ENCODE measurements at regions not wholly inside any gene's neighbourhood (a gene's known extent, or its start where the extent isn't known, plus 50 kb on each side); places are given as distances from the start of the nearest gene placed in this dataset.

DNA sequence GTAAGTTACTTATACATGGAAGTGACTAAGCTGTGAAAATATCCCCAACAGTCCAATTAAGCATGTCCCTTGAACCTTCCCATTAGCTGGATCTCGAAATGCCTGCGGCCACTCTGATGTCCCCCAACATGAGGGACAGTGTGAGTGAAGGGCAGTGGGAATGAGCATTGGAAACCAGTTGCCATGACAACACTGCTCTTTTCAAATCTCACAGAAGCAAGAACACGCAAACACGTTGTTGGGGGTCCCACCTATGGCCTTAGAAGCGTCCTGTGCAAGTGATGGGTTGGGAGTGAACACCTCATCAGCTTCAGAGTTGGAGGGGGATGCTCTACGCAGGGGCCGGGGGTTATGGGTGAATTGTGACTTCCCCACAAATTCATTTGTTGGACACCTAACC is 205.9 kb downstream of the NXNL2 start:
- 87% methylated on average over 7 of the region's 7 CpGs for WGBS
- Histone ChIP-seq H3K4me3 (no peak overlapping the region), H3K4me1 (peaks cover 22% of the 10 kb centered on the region), H3K36me3 (no peaks in the 10 kb centered on the region), H3K27me3 (no peaks in the 10 kb centered on the region), H3K27ac (no peak overlapping the region), H3K9me3 (no peaks in the 10 kb centered on the region)
- TF ChIP-seq POLR2AphosphoS5 (IDR thresholded peaks at IDR 0.05) (no peak), EP300 (IDR thresholded peaks at IDR 0.05) (no peak), POLR2A (IDR thresholded peaks at IDR 0.05) (no peak)
- TF ChIP-seq, protein P1, sequence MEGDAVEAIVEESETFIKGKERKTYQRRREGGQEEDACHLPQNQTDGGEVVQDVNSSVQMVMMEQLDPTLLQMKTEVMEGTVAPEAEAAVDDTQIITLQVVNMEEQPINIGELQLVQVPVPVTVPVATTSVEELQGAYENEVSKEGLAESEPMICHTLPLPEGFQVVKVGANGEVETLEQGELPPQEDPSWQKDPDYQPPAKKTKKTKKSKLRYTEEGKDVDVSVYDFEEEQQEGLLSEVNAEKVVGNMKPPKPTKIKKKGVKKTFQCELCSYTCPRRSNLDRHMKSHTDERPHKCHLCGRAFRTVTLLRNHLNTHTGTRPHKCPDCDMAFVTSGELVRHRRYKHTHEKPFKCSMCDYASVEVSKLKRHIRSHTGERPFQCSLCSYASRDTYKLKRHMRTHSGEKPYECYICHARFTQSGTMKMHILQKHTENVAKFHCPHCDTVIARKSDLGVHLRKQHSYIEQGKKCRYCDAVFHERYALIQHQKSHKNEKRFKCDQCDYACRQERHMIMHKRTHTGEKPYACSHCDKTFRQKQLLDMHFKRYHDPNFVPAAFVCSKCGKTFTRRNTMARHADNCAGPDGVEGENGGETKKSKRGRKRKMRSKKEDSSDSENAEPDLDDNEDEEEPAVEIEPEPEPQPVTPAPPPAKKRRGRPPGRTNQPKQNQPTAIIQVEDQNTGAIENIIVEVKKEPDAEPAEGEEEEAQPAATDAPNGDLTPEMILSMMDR (IDR thresholded peaks at IDR 0.05): no peak
- no peak for DNase-seq (ENCODE audit: low spot score in 2 of 2)

DNA sequence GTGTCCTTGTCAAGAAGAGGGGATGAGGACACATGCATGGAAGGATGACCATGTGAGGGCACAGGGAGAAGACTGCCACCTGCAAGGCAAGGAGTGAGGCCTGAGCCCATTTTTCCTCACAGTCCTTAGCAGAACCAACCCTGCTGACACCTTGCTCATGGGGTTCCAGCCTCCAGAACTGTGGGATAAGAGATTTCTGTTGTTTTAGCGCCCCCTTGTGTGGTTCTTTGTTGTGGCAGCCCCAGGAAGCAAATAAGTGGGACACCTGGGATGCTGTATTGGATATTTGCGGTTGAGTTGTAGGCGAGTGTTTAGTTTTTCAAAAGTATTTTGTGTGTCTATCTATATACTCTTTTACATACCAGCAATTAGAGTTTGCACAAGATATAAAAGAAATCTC is 206.4 kb downstream of the NXNL2 start:
- no peak for DNase-seq (ENCODE audit: low spot score in 2 of 2)
- Histone ChIP-seq H3K4me1 (peaks cover 22% of the 10 kb centered on the region), H3K27me3 (no peaks in the 10 kb centered on the region), H3K36me3 (no peaks in the 10 kb centered on the region), H3K9me3 (no peaks in the 10 kb centered on the region), H3K27ac (no peak overlapping the region), H3K4me3 (no peak overlapping the region)
- 65% methylated on average over 3 of the region's 3 CpGs for WGBS
- TF ChIP-seq POLR2A (IDR thresholded peaks at IDR 0.05) (no peak), EP300 (IDR thresholded peaks at IDR 0.05) (no peak), POLR2AphosphoS5 (IDR thresholded peaks at IDR 0.05) (no peak)
- TF ChIP-seq, protein P1 (IDR thresholded peaks at IDR 0.05): no peak

DNA sequence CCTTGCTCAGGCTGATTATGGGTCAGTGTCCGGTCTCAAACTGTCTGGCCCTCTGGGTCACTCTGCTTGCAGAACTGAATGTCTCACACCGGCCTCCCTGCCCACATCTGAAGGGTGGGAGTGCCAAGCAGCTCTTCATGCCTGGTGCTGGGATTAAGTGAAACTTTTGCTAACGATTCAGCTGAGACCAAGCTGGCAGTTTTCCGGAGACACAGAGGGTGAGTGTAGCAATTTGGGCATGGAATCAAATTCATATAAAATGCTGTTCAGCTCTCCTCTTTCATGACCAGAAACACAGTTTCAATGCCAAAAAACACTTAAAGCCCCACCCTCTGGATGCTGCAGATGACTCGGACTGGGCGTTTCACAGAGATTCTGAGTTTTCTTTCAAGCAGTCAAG is 207.5 kb downstream of the NXNL2 start:
- Histone ChIP-seq H3K4me3 (no peak overlapping the region), H3K9me3 (no peaks in the 10 kb centered on the region), H3K27me3 (no peaks in the 10 kb centered on the region), H3K4me1 (peaks cover 32% of the 10 kb centered on the region), H3K36me3 (no peaks in the 10 kb centered on the region), H3K27ac (no peak overlapping the region)
- 29% methylated on average over 6 of the region's 6 CpGs for WGBS
- no peak for DNase-seq (ENCODE audit: low spot score in 2 of 2)
- TF ChIP-seq POLR2AphosphoS5 (IDR thresholded peaks at IDR 0.05): no peak
- TF ChIP-seq EP300 (IDR thresholded peaks at IDR 0.05): no peak
- TF ChIP-seq, protein P1 (IDR thresholded peaks at IDR 0.05): no peak
- TF ChIP-seq POLR2A (IDR thresholded peaks at IDR 0.05): no peak

DNA sequence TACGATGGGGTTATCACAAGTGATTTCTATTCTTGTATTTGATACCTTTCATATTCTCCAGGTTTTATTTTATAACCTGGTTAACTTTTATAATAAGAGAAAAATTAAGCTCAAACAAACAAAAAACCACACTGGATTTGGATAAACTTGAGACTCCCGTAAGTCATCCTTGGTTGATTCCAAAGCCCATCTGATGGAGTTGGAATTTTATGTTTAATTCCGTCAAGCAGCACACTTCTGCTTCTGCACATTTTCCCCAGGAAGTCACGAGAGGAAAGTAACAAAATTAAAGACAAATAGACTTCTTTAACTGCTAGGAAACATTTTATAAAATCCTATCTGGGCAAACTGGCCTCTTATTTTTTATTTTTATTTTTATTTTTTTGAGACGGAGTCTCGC is 207.9 kb downstream of the NXNL2 start:
- H3K27ac ChIP-seq: no peak overlapping the region

DNA sequence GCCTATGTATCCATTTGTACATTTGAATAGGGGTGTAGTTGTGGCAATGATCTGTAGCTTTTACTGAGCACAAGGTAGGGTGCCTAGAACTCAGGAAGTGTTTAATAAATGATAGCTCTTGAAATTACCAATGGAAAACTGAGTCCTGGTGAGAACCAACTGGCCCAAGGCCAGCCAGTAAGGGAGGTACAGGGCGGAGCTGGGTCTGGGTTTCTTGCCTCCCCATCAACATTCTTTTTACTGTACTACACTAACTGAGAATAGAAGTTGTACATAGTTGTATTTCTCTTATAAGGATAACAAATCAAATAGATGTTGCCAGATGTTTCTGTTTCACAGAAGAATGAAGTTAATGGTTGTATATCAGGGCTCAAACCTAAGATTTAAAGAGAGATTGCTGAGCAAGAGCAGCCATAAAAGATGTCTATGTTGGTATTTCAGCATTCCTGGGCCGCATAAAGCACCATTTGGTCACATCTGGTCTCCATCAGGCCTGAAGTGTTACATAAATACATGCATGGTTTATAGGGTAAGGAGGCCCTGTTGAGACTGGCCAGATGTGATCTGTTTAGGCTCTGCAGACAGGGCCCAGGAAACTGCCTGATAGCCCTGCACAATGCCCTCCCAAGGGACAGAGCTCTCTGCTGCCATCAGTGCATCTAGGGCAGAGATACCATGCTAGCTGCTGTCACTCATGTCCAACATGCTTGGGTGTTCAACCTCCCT is 210.5 kb downstream of the NXNL2 start:
- Histone ChIP-seq H3K4me1 (peaks cover 27% of the 10 kb centered on the region), H3K4me3 (no peak overlapping the region), H3K9me3 (no peaks in the 10 kb centered on the region), H3K36me3 (no peaks in the 10 kb centered on the region), H3K27me3 (no peaks in the 10 kb centered on the region), H3K27ac (no peak overlapping the region)
- 75% methylated on average over 2 of the region's 2 CpGs for WGBS
- TF ChIP-seq POLR2AphosphoS5 (IDR thresholded peaks at IDR 0.05) (no peak), EP300 (IDR thresholded peaks at IDR 0.05) (no peak), POLR2A (IDR thresholded peaks at IDR 0.05) (no peak)
- TF ChIP-seq, protein P1 (IDR thresholded peaks at IDR 0.05): no peak
- DNase-seq (ENCODE audit: low spot score in 2 of 2): no peak

More for the DNA sequence above, 207.9 kb downstream of the NXNL2 start:
- DNase-seq (ENCODE audit: low spot score in 2 of 2): no peak
- no peaks in the 10 kb centered on the region for H3K27me3 ChIP-seq
- peaks cover 36% of the 10 kb centered on the region for H3K4me1 ChIP-seq
- 62% methylated on average over 6 of the region's 6 CpGs for whole genome bisulfite sequencing
- no peaks in the 10 kb centered on the region for H3K36me3 ChIP-seq
- H3K9me3 ChIP-seq: no peaks in the 10 kb centered on the region
- TF ChIP-seq POLR2AphosphoS5 (IDR thresholded peaks at IDR 0.05): no peak
- TF ChIP-seq, protein P1 (IDR thresholded peaks at IDR 0.05): no peak
- TF ChIP-seq POLR2A (IDR thresholded peaks at IDR 0.05): no peak
- TF ChIP-seq EP300 (IDR thresholded peaks at IDR 0.05): no peak
- H3K4me3 ChIP-seq: no peak overlapping the region

Measured in suprapubic skin (tissue), 4 donors.